ENCODE measurements at regions not wholly inside any gene's neighbourhood (a gene's known extent, or its start where the extent isn't known, plus 50 kb on each side); places are given as distances from the start of the nearest gene placed in this dataset.

- no peaks in the 10 kb centered on the region for H3K4me1 Mint-ChIP-seq (ENCODE audit: low read depth)
- peaks cover 36% of the 10 kb centered on the region for H3K27me3 Mint-ChIP-seq
- intact Hi-C loops (cut with micrococcal nuclease): no loop called here
- H3K9me3 Mint-ChIP-seq: no peaks in the 10 kb centered on the region
- no peak overlapping the region for H3K27ac Mint-ChIP-seq
- no peaks in the 10 kb centered on the region for H3K36me3 Mint-ChIP-seq (ENCODE audit: low read depth)
- no peak overlapping the region for H3K4me3 Mint-ChIP-seq
Measured at GRCh38 chr6:33967966-33968724, 164.3 kb upstream of the MLN start.

- Mint-ChIP-seq H3K4me1 (ENCODE audit: low read depth) (no peaks in the 10 kb centered on the region), H3K36me3 (ENCODE audit: low read depth) (no peaks in the 10 kb centered on the region), H3K4me3 (no peak overlapping the region), H3K27ac (no peak overlapping the region), H3K27me3 (peaks cover 35% of the 10 kb centered on the region), H3K9me3 (no peaks in the 10 kb centered on the region)
- intact Hi-C loops (cut with micrococcal nuclease): no loop called here
Measured at GRCh38 chr6:33967265-33967767, 163.5 kb upstream of the MLN start.

GRCh38 chr6:33966536-33966935, 162.7 kb upstream of the MLN start:
- no peak overlapping the region for H3K4me3 Mint-ChIP-seq
- intact Hi-C loops (cut with micrococcal nuclease): no loop called here
- peaks cover 34% of the 10 kb centered on the region for H3K27me3 Mint-ChIP-seq
- no peaks in the 10 kb centered on the region for H3K9me3 Mint-ChIP-seq
- no peak overlapping the region for H3K27ac Mint-ChIP-seq
- H3K4me1 Mint-ChIP-seq (ENCODE audit: low read depth): no peaks in the 10 kb centered on the region
- H3K36me3 Mint-ChIP-seq (ENCODE audit: low read depth): no peaks in the 10 kb centered on the region

- Mint-ChIP-seq H3K9me3 (no peaks in the 10 kb centered on the region), H3K27ac (no peak overlapping the region), H3K4me1 (ENCODE audit: low read depth) (no peaks in the 10 kb centered on the region), H3K4me3 (no peak overlapping the region), H3K27me3 (peaks cover 33% of the 10 kb centered on the region), H3K36me3 (ENCODE audit: low read depth) (no peaks in the 10 kb centered on the region)
- intact Hi-C loops (cut with micrococcal nuclease): no loop called here
Measured at GRCh38 chr6:33965766-33966165, 162.0 kb upstream of the MLN start.

DNA sequence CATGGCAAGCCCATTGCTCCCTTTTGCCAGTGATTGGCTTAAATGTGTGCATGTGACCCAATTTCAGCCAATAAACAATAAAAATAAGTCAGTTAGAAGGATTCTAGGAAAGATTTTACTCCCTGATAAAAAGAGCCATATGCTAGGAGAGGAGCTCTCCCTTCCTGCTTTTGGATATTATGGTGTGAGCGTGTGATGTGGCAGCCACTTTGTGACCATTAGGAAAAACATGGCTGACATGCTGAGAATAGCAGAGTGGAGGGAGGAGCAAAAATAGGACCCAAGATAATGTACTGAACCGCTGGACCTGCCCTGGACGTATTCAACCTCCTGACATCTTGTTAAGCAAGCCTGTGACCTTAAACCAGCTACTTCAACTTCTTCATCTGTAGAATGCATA, 160.6 kb upstream of the MLN start:
- H3K27me3 Mint-ChIP-seq: peaks cover 25% of the 10 kb centered on the region
- H3K4me3 Mint-ChIP-seq: no peak overlapping the region
- H3K36me3 Mint-ChIP-seq (ENCODE audit: low read depth): no peaks in the 10 kb centered on the region
- no peaks in the 10 kb centered on the region for H3K4me1 Mint-ChIP-seq (ENCODE audit: low read depth)
- H3K9me3 Mint-ChIP-seq: no peaks in the 10 kb centered on the region
- H3K27ac Mint-ChIP-seq: no peak overlapping the region
- intact Hi-C loops (cut with micrococcal nuclease): no loop called here

- Mint-ChIP-seq H3K4me3 (no peak overlapping the region), H3K27me3 (peaks cover 23% of the 10 kb centered on the region), H3K9me3 (no peaks in the 10 kb centered on the region), H3K36me3 (ENCODE audit: low read depth) (no peaks in the 10 kb centered on the region), H3K4me1 (ENCODE audit: low read depth) (no peaks in the 10 kb centered on the region), H3K27ac (no peak overlapping the region)
- intact Hi-C loops (cut with micrococcal nuclease): no loop called here
Measured at GRCh38 chr6:33963136-33963750, 159.4 kb upstream of the MLN start.

DNA sequence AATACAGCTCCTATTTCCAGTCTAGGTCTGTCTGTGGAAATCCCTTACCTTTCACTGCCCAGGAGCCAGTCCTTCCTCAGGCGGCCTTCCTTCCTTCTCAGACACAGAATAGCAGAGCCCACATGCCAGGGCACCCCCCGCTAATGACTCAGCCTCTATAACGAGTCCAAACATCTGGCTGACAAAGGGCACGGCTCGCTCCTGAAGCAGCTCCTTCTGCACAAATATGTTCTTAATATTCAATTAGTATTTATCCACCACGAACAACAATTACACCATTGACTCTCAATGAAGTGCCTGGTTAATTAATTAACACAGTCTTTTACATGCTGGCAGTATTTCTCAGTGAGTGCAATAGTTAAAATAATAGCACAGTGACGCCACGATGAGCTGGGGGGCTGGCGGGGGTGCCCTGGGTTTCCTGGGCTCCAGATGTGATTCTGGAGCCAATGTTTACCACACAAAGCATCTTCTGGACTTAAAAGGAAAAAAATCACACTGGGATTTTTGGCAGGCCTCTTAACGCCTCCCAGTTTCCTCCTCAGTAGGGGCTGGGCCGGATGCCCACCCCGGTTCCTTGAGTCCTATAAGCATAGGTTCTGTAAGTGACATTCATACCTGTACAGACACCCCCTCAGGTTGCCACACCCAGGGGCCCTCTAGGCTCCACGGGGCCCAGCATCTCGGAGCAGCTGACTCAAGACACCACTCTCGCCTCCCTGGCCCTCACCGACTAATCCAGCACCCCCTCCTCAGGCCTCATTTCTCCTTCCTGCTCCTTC, 158.6 kb upstream of the MLN start:
- H3K36me3 Mint-ChIP-seq (ENCODE audit: low read depth): no peaks in the 10 kb centered on the region
- no peaks in the 10 kb centered on the region for H3K9me3 Mint-ChIP-seq
- no peak overlapping the region for H3K4me3 Mint-ChIP-seq
- peaks cover 15% of the 10 kb centered on the region for H3K27me3 Mint-ChIP-seq
- no peak overlapping the region for H3K27ac Mint-ChIP-seq
- H3K4me1 Mint-ChIP-seq (ENCODE audit: low read depth): no peaks in the 10 kb centered on the region
- intact Hi-C loops (cut with micrococcal nuclease): no loop called here

GRCh38 chr6:33961691-33962090, 157.9 kb upstream of the MLN start:
- Mint-ChIP-seq H3K27ac (no peak overlapping the region), H3K27me3 (peaks cover 9% of the 10 kb centered on the region), H3K9me3 (no peaks in the 10 kb centered on the region), H3K4me1 (ENCODE audit: low read depth) (no peaks in the 10 kb centered on the region), H3K4me3 (no peak overlapping the region), H3K36me3 (ENCODE audit: low read depth) (no peaks in the 10 kb centered on the region)
- intact Hi-C loops (cut with micrococcal nuclease): no loop called here

GRCh38 chr6:33960345-33961313, 156.8 kb upstream of the MLN start:
- H3K27me3 Mint-ChIP-seq: peaks cover 4% of the 10 kb centered on the region
- H3K27ac Mint-ChIP-seq: no peak overlapping the region
- no peaks in the 10 kb centered on the region for H3K4me1 Mint-ChIP-seq (ENCODE audit: low read depth)
- no peaks in the 10 kb centered on the region for H3K9me3 Mint-ChIP-seq
- H3K4me3 Mint-ChIP-seq: no peak overlapping the region
- intact Hi-C loops (cut with micrococcal nuclease): no loop called here
- no peaks in the 10 kb centered on the region for H3K36me3 Mint-ChIP-seq (ENCODE audit: low read depth)

DNA sequence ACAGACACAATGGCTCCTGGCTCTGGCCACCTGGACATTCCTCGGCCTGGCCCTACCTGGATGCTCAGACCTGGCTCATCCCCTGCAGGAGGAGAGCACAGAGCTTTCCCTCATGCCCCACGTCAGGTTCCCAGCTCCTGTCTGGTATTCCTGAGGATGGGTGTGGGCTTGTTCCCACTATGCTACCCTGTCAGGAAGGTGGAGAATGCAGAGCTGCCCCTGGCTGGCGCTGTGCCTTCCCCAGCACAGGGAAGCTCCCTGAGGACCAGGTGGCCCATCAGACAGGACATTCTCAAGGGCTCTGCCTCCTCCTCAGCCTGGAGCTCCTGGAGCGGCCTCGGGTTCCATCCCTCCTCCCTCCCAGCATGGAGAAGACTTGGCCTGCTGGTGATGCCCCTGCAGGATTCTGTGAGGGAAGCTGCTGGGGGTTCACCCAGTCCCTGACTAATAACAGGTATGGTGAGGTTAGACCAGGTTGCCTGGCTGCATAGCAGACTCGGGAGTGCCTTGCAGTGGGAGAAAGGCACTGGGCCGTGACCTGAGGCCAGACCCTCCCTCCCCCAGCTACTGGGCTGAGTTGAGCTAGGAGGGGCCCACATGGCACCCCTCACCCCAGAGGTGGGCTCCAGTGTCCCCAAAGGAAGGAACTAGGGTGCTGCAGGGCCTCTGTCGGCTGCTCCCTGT, 156.0 kb upstream of the MLN start:
- peaks cover 2% of the 10 kb centered on the region for H3K27me3 Mint-ChIP-seq
- no peaks in the 10 kb centered on the region for H3K9me3 Mint-ChIP-seq
- no peak overlapping the region for H3K27ac Mint-ChIP-seq
- no peak overlapping the region for H3K4me3 Mint-ChIP-seq
- H3K36me3 Mint-ChIP-seq (ENCODE audit: low read depth): no peaks in the 10 kb centered on the region
- intact Hi-C loops (cut with micrococcal nuclease): no loop called here
- H3K4me1 Mint-ChIP-seq (ENCODE audit: low read depth): peaks cover under 1% of the 10 kb centered on the region

GRCh38 chr6:33959329-33959651, 155.5 kb upstream of the MLN start:
- Mint-ChIP-seq H3K9me3 (no peaks in the 10 kb centered on the region), H3K36me3 (ENCODE audit: low read depth) (no peaks in the 10 kb centered on the region), H3K27ac (no peak overlapping the region), H3K4me3 (no peak overlapping the region), H3K4me1 (ENCODE audit: low read depth) (peaks cover 5% of the 10 kb centered on the region), H3K27me3 (peaks cover 2% of the 10 kb centered on the region)
- intact Hi-C loops (cut with micrococcal nuclease): no loop called here

GRCh38 chr6:33958526-33959328, 154.9 kb upstream of the MLN start:
- Mint-ChIP-seq H3K27me3 (peaks cover 2% of the 10 kb centered on the region), H3K4me3 (no peak overlapping the region)
- intact Hi-C loops (cut with micrococcal nuclease): no loop called here

More at GRCh38 chr6:33958526-33959328, 154.9 kb upstream of the MLN start:
- peaks cover 6% of the 10 kb centered on the region for H3K4me1 Mint-ChIP-seq (ENCODE audit: low read depth)
- H3K27ac Mint-ChIP-seq: no peak overlapping the region
- H3K9me3 Mint-ChIP-seq: no peaks in the 10 kb centered on the region
- H3K36me3 Mint-ChIP-seq (ENCODE audit: low read depth): no peaks in the 10 kb centered on the region

All from dendritic cell treated with granulocyte-macrophage colony-stimulating factor and Interleukin-4, amounts not matched to agents 40 ng/mL and 50 ng/mL, for 4 days (primary cell).